H1 (cell line): ENCODE measurements at regions not wholly inside any gene's neighbourhood (a gene's known extent, or its start where the extent isn't known, plus 50 kb on each side); places are given as distances from the start of the nearest gene placed in this dataset.

Source experiments
- CTCF ChIA-PET: fragments of 300-600 bp; sonication (Branson Sonifier 250); formaldehyde crosslinking; loops from one replicate; lab custom pipeline; 2021; ENCODE audit not compliant: partially characterized antibody; lab: Charles Lee
- POLR2A ChIA-PET: fragments of 300-600 bp; sonication (Branson Sonifier 250); formaldehyde crosslinking; loops from one replicate; lab custom pipeline; 2021; ENCODE audit warnings: inconsistent platforms; ENCODE audit not compliant: partially characterized antibody; lab: Charles Lee
- DNase-seq, 2 experiments: peaks; one replicate each; pipeline versions ENCODE4 v3.0.0 to v3.0.0-alpha.2; 2010 to 2022; ENCODE audit warnings: low spot score in 2 of 2, low read depth in 1 of 2, mixed read lengths in 1 of 2
- FAIRE-seq: peaks from 2 replicates; lab custom pipeline; 2011; peaks lifted over from hg19 to GRCh38; lab: Jason Lieb, UNC
- H2AFZ ChIP-seq: 2 replicates; pipeline ENCODE4 v1.8.1; 2012; ENCODE audit warnings: low read length, inconsistent platforms
- H2AK5ac ChIP-seq: 2 replicates; pipeline ENCODE4 v1.6.1; 2013; ENCODE audit warnings: low read depth, low read length
- H2BK120ac ChIP-seq: replicated peaks from 2 replicates; pipeline ENCODE3; 2013; ENCODE audit warnings: low read depth, low read length, inconsistent platforms
- H2BK12ac ChIP-seq: 2 replicates; pipeline ENCODE4 v1.6.1; 2013; ENCODE audit warnings: low read depth, low read length
- H2BK15ac ChIP-seq: 2 replicates; pipeline ENCODE4 v1.6.1; 2013; ENCODE audit warnings: low read length
- H2BK20ac ChIP-seq: 2 replicates; pipeline ENCODE4 v1.6.1; 2013; ENCODE audit warnings: low read length
- H2BK5ac ChIP-seq: 2 replicates; pipeline ENCODE4 v1.6.1; 2013; ENCODE audit warnings: low read depth, low read length
- H3K14ac ChIP-seq: 2 replicates; pipeline ENCODE4 v1.6.1; 2013; ENCODE audit warnings: inconsistent platforms; ENCODE audit not compliant: insufficient read length
- H3K18ac ChIP-seq: 2 replicates; pipeline ENCODE4 v1.6.1; 2013; ENCODE audit warnings: low read length; ENCODE audit errors: extremely low read depth
- H3K23ac ChIP-seq: 2 replicates; pipeline ENCODE4 v1.6.1; 2013; ENCODE audit warnings: inconsistent platforms; ENCODE audit not compliant: insufficient read length
- H3K23me2 ChIP-seq: 2 replicates; pipeline ENCODE4 v1.6.1; 2013; ENCODE audit warnings: low read depth, low read length
- H3K27ac ChIP-seq: 2 replicates; pipeline ENCODE4 v1.6.1; 2011; ENCODE audit warnings: low read depth, low read length, inconsistent platforms
- H3K27me3 ChIP-seq, 4 experiments: replicated peaks in 1 of 4; 1 replicate in 1 of 4; 2 replicates in 3 of 4; pipeline versions ENCODE4 v1.6.1 to v1.8.1; 2011 to 2013; ENCODE audit warnings: low read length in 3 of 4, mild to moderate bottlenecking in 3 of 4, inconsistent platforms in 2 of 4, mixed read lengths in 2 of 4, moderate library complexity in 1 of 4; ENCODE audit not compliant: control insufficient read depth in 3 of 4, insufficient read depth in 3 of 4; ENCODE audit errors: extremely low read depth in 1 of 4
- H3K36me3 ChIP-seq, 4 experiments: 2 replicates each; pipeline versions ENCODE4 v1.6.1 to v1.8.1; 2011 to 2013; ENCODE audit warnings: mild to moderate bottlenecking in 4 of 4, low read length in 3 of 4, moderate library complexity in 2 of 4, control low read depth in 1 of 4, inconsistent platforms in 1 of 4; ENCODE audit not compliant: insufficient read depth in 4 of 4, control insufficient read depth in 2 of 4
- H3K4ac ChIP-seq: replicated peaks from 2 replicates; pipeline ENCODE3; 2013; ENCODE audit warnings: low read length, low read depth, mixed read lengths, inconsistent platforms; ENCODE audit not compliant: insufficient read length
- H3K4me1 ChIP-seq, 4 experiments: replicated peaks in 1 of 4; 1 replicate in 1 of 4; 2 replicates in 3 of 4; pipeline versions ENCODE4 v1.6.1 to v1.8.1; 2011 to 2013; ENCODE audit warnings: low read length in 3 of 4, inconsistent platforms in 2 of 4, mixed read lengths in 1 of 4; ENCODE audit not compliant: insufficient read depth in 4 of 4, control insufficient read depth in 3 of 4
- H3K4me2 ChIP-seq, 2 experiments: 2 replicates each; pipeline versions ENCODE4 v1.6.1 to v1.8.1; 2011 to 2013; ENCODE audit warnings: low read depth in 2 of 2, low read length in 2 of 2, control low read depth in 1 of 2, inconsistent platforms in 1 of 2, mild to moderate bottlenecking in 1 of 2; ENCODE audit not compliant: insufficient read depth in 1 of 2
- H3K4me3 ChIP-seq, 4 experiments: fragments of 200-600, 300-600 bp in 1 of 4; sonication (generic), shearing (Covaris generic), sonication (Bioruptor Twin) in 1 of 4; 2 replicates each; pipeline versions ENCODE4 v1.5.1 to v1.8.1; 2011 to 2016; ENCODE audit warnings: low read length in 4 of 4, low read depth in 3 of 4, control low read depth in 2 of 4, inconsistent platforms in 2 of 4, mild to moderate bottlenecking in 2 of 4, mixed read lengths in 1 of 4, moderate library complexity in 1 of 4; ENCODE audit not compliant: insufficient read depth in 2 of 4; ENCODE audit errors: extremely low read depth in 1 of 4
- H3K56ac ChIP-seq: replicated peaks from 2 replicates; pipeline ENCODE3; 2013; ENCODE audit warnings: low read depth, mild to moderate bottlenecking, mixed read lengths, low read length, inconsistent platforms; ENCODE audit not compliant: insufficient read length
- H3K79me1 ChIP-seq: 2 replicates; pipeline ENCODE4 v1.6.1; 2013; ENCODE audit warnings: low read depth, low read length, control low read depth
- H3K79me2 ChIP-seq, 2 experiments: 2 replicates each; pipeline versions ENCODE4 v1.6.1 to v1.8.1; 2012 to 2013; ENCODE audit warnings: low read length in 2 of 2, mild to moderate bottlenecking in 2 of 2, inconsistent platforms in 1 of 2; ENCODE audit not compliant: insufficient read depth in 2 of 2, control insufficient read depth in 1 of 2
- H3K9ac ChIP-seq, 4 experiments: replicated peaks in 1 of 4; 1 replicate in 1 of 4; 2 replicates in 3 of 4; pipeline versions ENCODE4 v1.6.1 to v1.8.1; 2011 to 2013; ENCODE audit warnings: low read depth in 3 of 4, low read length in 3 of 4, control low read depth in 2 of 4, mild to moderate bottlenecking in 2 of 4, moderate library complexity in 2 of 4, inconsistent platforms in 1 of 4; ENCODE audit errors: extremely low read depth in 1 of 4
- H3K9me3 ChIP-seq, 2 experiments: 2 replicates each; pipeline versions ENCODE4 v1.6.1 to v1.8.1; 2012 to 2013; ENCODE audit warnings: mild to moderate bottlenecking in 2 of 2, moderate library complexity in 2 of 2, control low read depth in 1 of 2, inconsistent platforms in 1 of 2, low read depth in 1 of 2, low read length in 1 of 2, mixed read lengths in 1 of 2; ENCODE audit not compliant: insufficient read depth in 2 of 2
- H4K20me1 ChIP-seq, 2 experiments: replicated peaks in 1 of 2; 2 replicates each; pipeline versions ENCODE3 to v1.8.1; 2011 to 2013; ENCODE audit warnings: inconsistent platforms in 2 of 2, low read length in 2 of 2, mild to moderate bottlenecking in 1 of 2; ENCODE audit not compliant: insufficient read depth in 2 of 2, control insufficient read depth in 1 of 2
- H4K5ac ChIP-seq: 2 replicates; pipeline ENCODE4 v1.6.1; 2013; ENCODE audit warnings: low read length, low read depth, mixed read lengths, inconsistent platforms; ENCODE audit not compliant: insufficient read length
- H4K8ac ChIP-seq: 2 replicates; pipeline ENCODE4 v1.8.0; 2013; ENCODE audit warnings: mild to moderate bottlenecking, moderate library complexity, low read length, inconsistent platforms; ENCODE audit not compliant: insufficient read depth; ENCODE audit errors: extremely low read depth
- H4K91ac ChIP-seq: replicated peaks from 2 replicates; pipeline ENCODE3; 2013; ENCODE audit warnings: low read length, mixed read lengths, inconsistent platforms; ENCODE audit not compliant: insufficient read length
- RXRA ChIP-seq: IDR thresholded peaks from 2 replicates; pipeline ENCODE4 v1.6.1; 2011; ENCODE audit warnings: low read depth, mild to moderate bottlenecking, low read length, moderate library complexity; ENCODE audit not compliant: insufficient read depth
- SIX5 ChIP-seq: IDR thresholded peaks from 2 replicates; pipeline ENCODE4 v1.6.1; 2011; ENCODE audit warnings: mild to moderate bottlenecking, low read depth, low read length
- WGBS, 2 experiments: shearing (Covaris generic) in 1 of 2; methylation state at CpG; one replicate each; pipeline versions ENCODE4 v1.1.6 to v1.1.7; 2013 to 2015; ENCODE audit warnings: low lambda C conversion rate in 2 of 2, mixed read lengths in 2 of 2, inconsistent platforms in 1 of 2, low coverage in 1 of 2, missing lambda C conversion rate in 1 of 2; ENCODE audit not compliant: insufficient replicate concordance in 2 of 2, insufficient coverage in 1 of 2, insufficient read length in 1 of 2; ENCODE audit errors: extremely low coverage in 1 of 2, missing lambda C conversion rate in 1 of 2; 5-methylcytosine and 5-hydroxymethylcytosine counted together

DNA sequence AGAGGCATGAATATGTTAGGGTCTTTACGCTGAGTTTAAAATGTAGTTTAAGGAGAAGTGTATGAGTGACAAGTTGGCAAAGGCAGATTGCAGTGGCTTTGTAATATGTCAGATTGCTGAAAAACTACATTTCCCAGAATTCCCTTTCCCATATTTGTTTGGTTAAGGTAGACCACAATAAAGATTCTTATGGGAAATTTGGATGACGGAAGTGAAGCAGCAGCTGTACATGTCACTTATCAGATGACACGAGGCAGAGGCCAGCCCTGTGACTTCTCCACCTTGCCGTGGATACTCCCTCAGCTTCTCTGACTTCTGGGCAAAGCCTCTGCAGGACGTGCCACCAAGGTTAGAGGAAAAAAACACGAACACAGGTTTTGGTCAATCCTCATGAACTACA is 229.7 kb upstream of the DKK2 start:
- Histone ChIP-seq H4K8ac (no peak overlapping the region), H2BK12ac (no peak overlapping the region), H3K14ac (no peak overlapping the region), H3K79me1 (no peaks in the 10 kb centered on the region), H2BK5ac (no peak overlapping the region), H3K18ac (no peak overlapping the region), H4K5ac (no peak overlapping the region), H3K9me3 (no peaks in the 10 kb centered on the region), H3K79me2 (no peaks in the 10 kb centered on the region), H2BK20ac (no peak overlapping the region), H2BK15ac (no peak overlapping the region), H3K4me2 (no peak overlapping the region), H3K36me3 (no peaks in the 10 kb centered on the region), H3K23me2 (no peaks in the 10 kb centered on the region), H3K23ac (no peak overlapping the region), H3K27me3 (no peaks in the 10 kb centered on the region), H2BK120ac (no peak overlapping the region), H3K9ac (no peak overlapping the region), H4K91ac (no peak overlapping the region), H3K4ac (no peak overlapping the region), H3K27ac (no peak overlapping the region), H2AK5ac (no peak overlapping the region), H3K4me3 (no peak overlapping the region), H4K20me1 (no peaks in the 10 kb centered on the region), H3K56ac (no peak overlapping the region), H3K4me1 (no peaks in the 10 kb centered on the region), H2AFZ (0 out of 2 replicates have a peak overlapping the region, but pooled peaks have one; percentile 51)
- ChIA-PET CTCF (no interaction called here), POLR2A (no interaction called here)
- FAIRE-seq = no peak
- 92% methylated on average over 6 of the region's 6 CpGs; no CpG with 5 or more reads in 1 of the 2 experiments for WGBS, 2 experiments
- no peak for DNase-seq
- TF ChIP-seq SIX5 = peak; percentile 38; the same call in 1 of the 2 replicates
- no peak for TF ChIP-seq RXRA
